GM12865 (cell line): ENCODE measurements at regions not wholly inside any gene's neighbourhood (a gene's known extent, or its start where the extent isn't known, plus 50 kb on each side); places are given as distances from the start of the nearest gene placed in this dataset.
A peak's percentile ranks its signal among the peaks of the same experiment; 100 is the strongest.

Source experiments
- DNase-seq: peaks from one replicate; pipeline ENCODE4 v3.0.0; 2010; ENCODE audit warnings: low read depth
- H3K4me3 ChIP-seq: 2 replicates; pipeline ENCODE4 v1.5.1; 2011; ENCODE audit warnings: mild to moderate bottlenecking, low read depth, low read length, control low read depth
- CTCF ChIP-seq: IDR thresholded peaks from 2 replicates; pipeline ENCODE4 v1.5.1; 2011; ENCODE audit warnings: low read length, control low read depth, low read depth, inconsistent platforms; ENCODE audit not compliant: insufficient read depth; ENCODE audit errors: missing control alignments

GRCh38 chr15:57861815-57862586 is 155.5 kb downstream of the POLR2M start:
- H3K4me3 ChIP-seq, result no peak overlapping the region
- TF ChIP-seq CTCF, result no peak
- no peak for DNase-seq

- no peak for TF ChIP-seq CTCF
- H3K4me3 ChIP-seq, result no peak overlapping the region
- DNase-seq, result no peak
Measured at GRCh38 chr15:57862761-57863160, 156.2 kb downstream of the POLR2M start.

- peak; percentile 5 for DNase-seq
- peak; percentile 54 for TF ChIP-seq CTCF
- no peak overlapping the region for H3K4me3 ChIP-seq
Measured at GRCh38 chr15:57865294-57865693, 158.8 kb downstream of the POLR2M start.

- peak; percentile 61 for DNase-seq
- H3K4me3 ChIP-seq, result no peak overlapping the region
- TF ChIP-seq CTCF, result peak; percentile 82
Measured at GRCh38 chr15:57866149-57866736, 159.7 kb downstream of the POLR2M start.

GRCh38 chr15:57867970-57868798 is 161.7 kb downstream of the POLR2M start:
- no peak for TF ChIP-seq CTCF
- DNase-seq, result peak; percentile 11
- no peak overlapping the region for H3K4me3 ChIP-seq

- TF ChIP-seq CTCF, result no peak
- H3K4me3 ChIP-seq, result no peak overlapping the region
- DNase-seq, result no peak
Measured at GRCh38 chr15:57870667-57871066, 164.2 kb downstream of the POLR2M start.
